HepG2 (cell line): ENCODE measurements at regions not wholly inside any gene's neighbourhood (a gene's known extent, or its start where the extent isn't known, plus 50 kb on each side); places are given as distances from the start of the nearest gene placed in this dataset.

Experiments used
- ATAC-seq: fragments of 200-7000 bp; cut with Tn5 transposase; 3 replicates; pipeline ENCODE4 v1.9.1; 2020; ENCODE audit warnings: mild to moderate bottlenecking, moderate library complexity
- BruUV-seq: library from RNA; stranded (reverse); fragments of 400-500 nt; replicated peaks from 2 replicates; lab custom pipeline; 2021; lab: Mats Ljungman, UMichigan
- CTCF ChIA-PET: fragments of 300-600 bp; formaldehyde crosslinking; extraction: SDS; loops from one replicate; lab custom pipeline; 2021; ENCODE audit warnings: low total read pairs, inconsistent platforms, low intra/inter-chr PET ratio; lab: Yijun Ruan, JAX
- POLR2A ChIA-PET: fragments of 350-600 bp; sonication (Branson Sonifier 250); formaldehyde crosslinking; loops from one replicate; lab custom pipeline; 2020; ENCODE audit warnings: antibody characterized with exemption, inconsistent platforms; lab: Yijun Ruan, JAX
- DNase-seq: peaks from one replicate; pipeline ENCODE4 v3.0.0-alpha.2; 2015; ENCODE audit warnings: low spot score
- FAIRE-seq: peaks from 3 replicates; lab custom pipeline; 2011; peaks lifted over from hg19 to GRCh38; lab: Jason Lieb, UNC
- H2AFZ ChIP-seq: one replicate; pipeline ENCODE4 v1.6.1; 2011; ENCODE audit warnings: low read length, inconsistent platforms
- H3K27ac ChIP-seq: fragments of 300-600 bp; 3 replicates; pipeline ENCODE4 v1.8.0; 2011; ENCODE audit warnings: mixed run types, mild to moderate bottlenecking, mixed read lengths, low read length, inconsistent platforms; ENCODE audit not compliant: insufficient read depth; ENCODE audit errors: extremely low read length
- H3K27me3 ChIP-seq, 2 experiments: fragments of 200-600 bp in 1 of 2; 2 replicates in 1 of 2; 3 replicates in 1 of 2; pipeline versions ENCODE4 v1.6.0 to v1.8.0; 2011; ENCODE audit warnings: low read length in 2 of 2, mild to moderate bottlenecking in 2 of 2, moderate library complexity in 2 of 2, inconsistent platforms in 1 of 2; ENCODE audit not compliant: insufficient read depth in 2 of 2, control insufficient read depth in 1 of 2
- H3K36me3 ChIP-seq, 2 experiments: fragments of 200-600 bp in 1 of 2; replicated peaks in 1 of 2; 2 replicates in 1 of 2; 3 replicates in 1 of 2; pipeline versions ENCODE4 v1.5.1 to v1.8.0; 2011; ENCODE audit warnings: low read length in 2 of 2, inconsistent platforms in 1 of 2; ENCODE audit not compliant: insufficient read depth in 2 of 2, control insufficient read depth in 1 of 2
- H3K4me1 ChIP-seq: 2 replicates; pipeline ENCODE4 v1.5.1; 2012; ENCODE audit warnings: low read length, inconsistent platforms; ENCODE audit not compliant: insufficient read depth
- H3K4me2 ChIP-seq: 2 replicates; pipeline ENCODE4 v1.6.0; 2011; ENCODE audit warnings: low read depth, low read length, inconsistent platforms
- H3K4me3 ChIP-seq, 3 experiments: fragments of 200-600 bp in 1 of 3; sonication (generic), shearing (Covaris generic) in 1 of 3; replicated peaks in 1 of 3; 2 replicates each; pipeline ENCODE4 v1.5.1; 2011 to 2016; ENCODE audit warnings: low read length in 3 of 3, inconsistent platforms in 2 of 3, low read depth in 2 of 3, mild to moderate bottlenecking in 2 of 3, control low read depth in 1 of 3, mixed read lengths in 1 of 3; ENCODE audit not compliant: insufficient read depth in 1 of 3
- H3K79me2 ChIP-seq: one replicate; pipeline ENCODE4 v1.6.1; 2011; ENCODE audit warnings: low read length, inconsistent platforms; ENCODE audit not compliant: insufficient read depth
- H3K9ac ChIP-seq: 2 replicates; pipeline ENCODE4 v1.6.0; 2011; ENCODE audit warnings: mild to moderate bottlenecking, low read depth, low read length, inconsistent platforms; ENCODE audit not compliant: insufficient read depth
- H3K9me3 ChIP-seq: 2 replicates; pipeline ENCODE4 v1.5.1; 2012; ENCODE audit warnings: mild to moderate bottlenecking, low read length
- H4K20me1 ChIP-seq: 2 replicates; pipeline ENCODE4 v1.6.0; 2011; ENCODE audit warnings: inconsistent platforms, mild to moderate bottlenecking, low read length, moderate library complexity; ENCODE audit not compliant: insufficient read depth
- CTCF ChIP-seq: sonication (generic); formaldehyde crosslinking; IDR thresholded peaks from 2 replicates; pipeline ENCODE4 v1.5.0; 2020; ENCODE audit warnings: mild to moderate bottlenecking, missing genetic modification reagents, moderate library complexity
- GMEB2 ChIP-seq: IDR thresholded peaks from 2 replicates; pipeline ENCODE4 v1.6.1; 2016; ENCODE audit warnings: missing biosample characterization, missing genetic modification reagents, low read depth
- RXRB ChIP-seq: IDR thresholded peaks from 2 replicates; pipeline ENCODE4 v1.6.1; 2016; ENCODE audit warnings: borderline replicate concordance, missing genetic modification reagents, missing compliant biosample characterization
- ZFP91 ChIP-seq: sonication (generic); formaldehyde crosslinking; IDR thresholded peaks from 2 replicates; pipeline ENCODE4 v1.9.0; 2022; ENCODE audit warnings: missing genetic modification reagents, mild to moderate bottlenecking, borderline replicate concordance
- ZNF318 ChIP-seq: sonication (generic); formaldehyde crosslinking; IDR thresholded peaks from 2 replicates; pipeline ENCODE4 v1.4.0; 2020; ENCODE audit warnings: mild to moderate bottlenecking, missing genetic modification reagents
- ZNF530 ChIP-seq: sonication (generic); formaldehyde crosslinking; IDR thresholded peaks from 2 replicates; pipeline ENCODE4 v1.5.0; 2020; ENCODE audit warnings: low read depth, mild to moderate bottlenecking, missing genetic modification reagents
- WGBS: methylation state at CpG from one replicate; pipeline ENCODE4 v1.1.6; 2017; ENCODE audit warnings: low lambda C conversion rate; 5-methylcytosine and 5-hydroxymethylcytosine counted together
- in situ Hi-C: cut with HindIII; loops from 2 replicates; pipeline ENCODE4 v1.10.0; 2017; ENCODE audit warnings: low pct_unique_long_range_greater_than_20kb; ENCODE audit not compliant: extremely low pct_ligation_motif_present
- intact Hi-C: fragments of 100-400 bp; cut with micrococcal nuclease; formaldehyde crosslinking; loops from one replicate; pipeline ENCODE4 v1.10.0; 2022; ENCODE audit not compliant: unreplicated experiment

- H3K4me2 ChIP-seq: peak overlapping the region; percentile 78
- WGBS: 6% methylated on average over 10 of the region's 89 CpGs
- BruUV-seq: no TSS peak
- intact Hi-C loops: no loop called here
- no peaks in the 10 kb centered on the region for H3K36me3 ChIP-seq
- ChIA-PET POLR2A (interaction anchor here (1.0 to 2.1 kb wide), 5 partner anchors 9 to 79 kb away, joined by 3 to 14 read pairs (median 4); no protein-coding TSS in a partner anchor), CTCF (no interaction called here)
- no peaks in the 10 kb centered on the region for H4K20me1 ChIP-seq
- H3K4me3 ChIP-seq: peak overlapping the region; percentile 41 to 71 (median 43)
- DNase-seq (peak; percentile 46), FAIRE-seq (no peak), ATAC-seq (peak; percentile 70)
- no peaks in the 10 kb centered on the region for H3K9me3 ChIP-seq
- no peak overlapping the region for H2AFZ ChIP-seq
- in situ Hi-C loops: no loop called here
- no peaks in the 10 kb centered on the region for H3K79me2 ChIP-seq
- peaks cover 7 to 54% of the 10 kb centered on the region in 2 experiments for H3K27me3 ChIP-seq
- H3K4me1 ChIP-seq: peaks cover 52% of the 10 kb centered on the region
- H3K27ac ChIP-seq: no peak overlapping the region
- peak overlapping the region; percentile 23; the same call in 1 of the 2 replicates for H3K9ac ChIP-seq
- TF ChIP-seq ZNF318 (CRISPR knock-in tag) (no peak), CTCF (peak; percentile 49; the same call in 1 of the 2 replicates), GMEB2 (CRISPR knock-in tag) (no peak), ZNF530 (no peak), ZFP91 (no peak), RXRB (CRISPR knock-in tag) (peak; percentile 87)
These were observed 50.5 kb upstream of the WNT7B start for GRCh38 chr22:46027211-46028105.
